MCF 10A (cell line): ENCODE measurements at regions not wholly inside any gene's neighbourhood (a gene's known extent, or its start where the extent isn't known, plus 50 kb on each side); places are given as distances from the start of the nearest gene placed in this dataset.

Experiments
- BruUV-seq: library from RNA; stranded (reverse); fragments of 400-500 nt; replicated peaks from 2 replicates; lab custom pipeline; 2021; lab: Mats Ljungman, UMichigan
- CTCF ChIA-PET: fragments of 300-600 bp; sonication (Branson Sonifier 250); formaldehyde crosslinking; extraction: SDS; loops from one replicate; lab custom pipeline; 2021; ENCODE audit warnings: antibody characterized with exemption, inconsistent platforms; lab: Yijun Ruan, JAX
- POLR2A ChIA-PET: fragments of 300-600, 350-650 bp; sonication (Branson Sonifier 250); formaldehyde crosslinking; extraction: SDS; loops from one replicate; lab custom pipeline; 2020; ENCODE audit warnings: antibody characterized with exemption, inconsistent platforms; lab: Yijun Ruan, JAX
- DNase-seq: peaks from one replicate; pipeline ENCODE4 v3.0.0-alpha.2; 2018; ENCODE audit not compliant: unreplicated experiment
- H3K27ac Mint-ChIP-seq: one replicate; pipeline ENCODE4 v1.8.0; 2022; ENCODE audit warnings: mild to moderate bottlenecking, low read depth, mixed read lengths; ENCODE audit not compliant: unreplicated experiment
- H3K27me3 Mint-ChIP-seq: one replicate; pipeline ENCODE4 v1.8.0; 2022; ENCODE audit warnings: mixed read lengths; ENCODE audit not compliant: insufficient read depth, unreplicated experiment
- H3K36me3 Mint-ChIP-seq: one replicate; pipeline ENCODE4 v1.8.0; 2022; ENCODE audit warnings: mild to moderate bottlenecking, moderate library complexity, mixed read lengths; ENCODE audit not compliant: insufficient read depth, unreplicated experiment
- H3K4me1 Mint-ChIP-seq: one replicate; pipeline ENCODE4 v1.8.0; 2022; ENCODE audit warnings: mixed read lengths; ENCODE audit not compliant: insufficient read depth, unreplicated experiment
- H3K4me3 Mint-ChIP-seq: one replicate; pipeline ENCODE4 v1.8.0; 2022; ENCODE audit warnings: mild to moderate bottlenecking, moderate library complexity, mixed read lengths; ENCODE audit not compliant: unreplicated experiment
- H3K9me3 Mint-ChIP-seq: one replicate; pipeline ENCODE4 v1.8.0; 2022; ENCODE audit warnings: mixed read lengths; ENCODE audit not compliant: unreplicated experiment
- intact Hi-C: fragments of 100-400 bp; cut with micrococcal nuclease; formaldehyde crosslinking; loops from 2 replicates; pipeline ENCODE4 v1.14.1; 2022
- TF ChIP-seq, protein P1 (sequence below): fragments of 200-600 bp; IDR thresholded peaks from one replicate; pipeline ENCODE4 v1.8.0; 2022; ENCODE audit warnings: antibody characterized with exemption, mild to moderate bottlenecking; ENCODE audit not compliant: unreplicated experiment

DNA sequence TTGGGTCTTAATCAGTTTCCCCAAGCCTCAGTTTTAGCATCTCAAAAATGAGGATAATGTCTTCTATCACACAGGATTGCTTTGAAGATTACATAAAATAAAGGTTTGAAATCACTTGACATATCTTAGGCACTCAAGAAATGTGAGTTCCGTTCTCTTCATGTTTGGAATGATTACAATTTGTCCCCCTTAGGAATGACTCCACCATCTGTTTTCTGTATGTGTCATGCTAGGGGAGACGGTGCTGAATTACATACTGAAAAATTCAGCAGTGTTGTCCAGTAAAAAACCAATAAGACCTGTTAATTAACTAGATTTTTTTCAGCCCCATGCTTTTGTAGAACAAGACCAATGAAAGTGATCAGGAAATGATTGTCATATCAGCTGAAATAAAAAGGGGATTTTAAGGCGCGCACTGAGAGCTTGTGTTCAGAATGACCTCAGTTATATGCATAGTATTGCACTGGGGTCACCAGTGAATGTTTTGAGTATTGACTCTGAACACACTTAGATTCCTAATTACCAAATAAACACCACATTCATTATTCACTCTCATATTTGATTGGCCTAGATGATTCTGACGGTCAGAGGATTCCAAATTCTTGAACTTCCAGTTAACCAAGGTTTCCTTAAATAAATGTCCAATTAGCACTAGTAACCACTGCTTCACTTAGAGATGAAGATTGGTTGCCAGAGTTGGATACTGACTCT is 114.5 kb upstream of the KCNK2 start:
- H3K4me3 Mint-ChIP-seq: no peak overlapping the region
- DNase-seq: no peak
- H3K27me3 Mint-ChIP-seq: no peaks in the 10 kb centered on the region
- ChIA-PET CTCF (interaction anchor here (0.7 to 1.3 kb wide), 4 partner anchors 9 to 620 kb away, joined by 3 to 4 read pairs (median 3); no protein-coding TSS in a partner anchor), POLR2A (interaction anchor here (1.0 to 1.9 kb wide), 2 partner anchors 10 to 11 kb away, joined by 4 to 12 read pairs; no protein-coding TSS in a partner anchor)
- H3K4me1 Mint-ChIP-seq: no peaks in the 10 kb centered on the region
- no peaks in the 10 kb centered on the region for H3K9me3 Mint-ChIP-seq
- TF ChIP-seq, protein P1, sequence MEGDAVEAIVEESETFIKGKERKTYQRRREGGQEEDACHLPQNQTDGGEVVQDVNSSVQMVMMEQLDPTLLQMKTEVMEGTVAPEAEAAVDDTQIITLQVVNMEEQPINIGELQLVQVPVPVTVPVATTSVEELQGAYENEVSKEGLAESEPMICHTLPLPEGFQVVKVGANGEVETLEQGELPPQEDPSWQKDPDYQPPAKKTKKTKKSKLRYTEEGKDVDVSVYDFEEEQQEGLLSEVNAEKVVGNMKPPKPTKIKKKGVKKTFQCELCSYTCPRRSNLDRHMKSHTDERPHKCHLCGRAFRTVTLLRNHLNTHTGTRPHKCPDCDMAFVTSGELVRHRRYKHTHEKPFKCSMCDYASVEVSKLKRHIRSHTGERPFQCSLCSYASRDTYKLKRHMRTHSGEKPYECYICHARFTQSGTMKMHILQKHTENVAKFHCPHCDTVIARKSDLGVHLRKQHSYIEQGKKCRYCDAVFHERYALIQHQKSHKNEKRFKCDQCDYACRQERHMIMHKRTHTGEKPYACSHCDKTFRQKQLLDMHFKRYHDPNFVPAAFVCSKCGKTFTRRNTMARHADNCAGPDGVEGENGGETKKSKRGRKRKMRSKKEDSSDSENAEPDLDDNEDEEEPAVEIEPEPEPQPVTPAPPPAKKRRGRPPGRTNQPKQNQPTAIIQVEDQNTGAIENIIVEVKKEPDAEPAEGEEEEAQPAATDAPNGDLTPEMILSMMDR: no peak
- no peak overlapping the region for H3K27ac Mint-ChIP-seq
- BruUV-seq: no TSS peak
- no peaks in the 10 kb centered on the region for H3K36me3 Mint-ChIP-seq
- intact Hi-C loops: no loop called here

DNA sequence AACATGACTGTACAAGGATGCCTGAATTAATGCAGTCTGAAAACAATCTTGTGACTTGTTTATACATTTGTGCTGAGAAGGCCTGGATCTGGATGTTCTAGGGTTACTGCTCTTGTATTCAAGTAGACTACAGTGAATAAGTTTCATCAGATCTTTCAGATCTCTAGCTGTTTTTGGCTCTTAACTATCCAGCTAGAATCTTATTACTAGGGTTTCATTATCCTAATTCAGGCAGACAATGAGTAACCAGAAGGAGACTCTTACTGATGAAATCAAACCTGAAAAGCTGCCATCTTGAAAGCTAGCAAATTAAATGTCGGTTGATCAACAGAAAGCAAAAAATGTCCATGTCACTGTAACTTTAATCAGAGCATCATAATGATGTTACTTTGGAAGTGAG is 112.5 kb upstream of the KCNK2 start:
- POLR2A ChIA-PET: interaction anchor here (1.1 to 1.2 kb wide), 2 partner anchors 12 to 14 kb away, joined by 4 to 7 read pairs; no protein-coding TSS in a partner anchor
- no peaks in the 10 kb centered on the region for H3K27me3 Mint-ChIP-seq
- H3K36me3 Mint-ChIP-seq: no peaks in the 10 kb centered on the region

DNA sequence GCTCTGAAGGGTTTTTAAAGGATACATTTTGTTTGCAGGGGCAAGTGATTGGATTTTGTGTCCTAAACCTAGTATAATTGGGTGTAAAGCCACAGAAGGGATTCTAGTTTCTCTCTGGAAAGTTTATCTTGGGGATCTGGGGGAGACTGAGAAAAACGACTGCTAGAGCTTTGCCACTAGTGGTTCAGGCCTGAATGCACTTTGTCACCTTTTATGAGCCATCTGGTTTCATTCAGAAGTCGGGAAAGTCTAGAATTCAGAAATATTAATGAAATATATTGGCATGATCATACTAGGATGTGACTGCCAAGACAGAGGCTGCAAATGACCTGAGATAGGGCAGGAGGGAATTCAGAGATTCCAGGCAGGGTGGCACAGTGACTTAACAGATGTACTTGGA is 111.5 kb upstream of the KCNK2 start:
- CTCF ChIA-PET: interaction anchor here (0.7 to 1.6 kb wide), 4 partner anchors 9 to 175 kb away, joined by 3 to 5 read pairs (median 4); no protein-coding TSS in a partner anchor
- intact Hi-C loops: no loop called here
- TF ChIP-seq, protein P1: no peak

More for the DNA sequence above, 112.5 kb upstream of the KCNK2 start:
- Mint-ChIP-seq H3K4me3 (no peak overlapping the region), H3K27ac (no peak overlapping the region), H3K9me3 (no peaks in the 10 kb centered on the region), H3K4me1 (no peaks in the 10 kb centered on the region)
- CTCF ChIA-PET: interaction anchor here (0.7 to 1.6 kb wide), 3 partner anchors 8 to 27 kb away, joined by 3 to 5 read pairs (median 3); no protein-coding TSS in a partner anchor
- intact Hi-C loops: no loop called here
- no TSS peak for BruUV-seq
- no peak for DNase-seq
- TF ChIP-seq, protein P1: no peak

GRCh38 chr1:214974002-214974401 is 108.5 kb upstream of the KCNK2 start:
- ChIA-PET CTCF (no interaction called here), POLR2A (no interaction called here)
- no peaks in the 10 kb centered on the region for H3K9me3 Mint-ChIP-seq
- no peak overlapping the region for H3K4me3 Mint-ChIP-seq
- no peak for DNase-seq
- TF ChIP-seq, protein P1: no peak
- no peaks in the 10 kb centered on the region for H3K36me3 Mint-ChIP-seq
- intact Hi-C loops: no loop called here
- no TSS peak for BruUV-seq
- no peaks in the 10 kb centered on the region for H3K27me3 Mint-ChIP-seq
- no peaks in the 10 kb centered on the region for H3K4me1 Mint-ChIP-seq
- no peak overlapping the region for H3K27ac Mint-ChIP-seq

More for the DNA sequence above, 111.5 kb upstream of the KCNK2 start:
- Mint-ChIP-seq H3K27ac (no peak overlapping the region), H3K9me3 (no peaks in the 10 kb centered on the region), H3K4me3 (no peak overlapping the region), H3K36me3 (no peaks in the 10 kb centered on the region), H3K4me1 (no peaks in the 10 kb centered on the region), H3K27me3 (no peaks in the 10 kb centered on the region)
- POLR2A ChIA-PET: interaction anchor here (1.1 to 1.2 kb wide), 2 partner anchors 13 to 15 kb away, joined by 4 to 7 read pairs; no protein-coding TSS in a partner anchor
- no peak for DNase-seq
- BruUV-seq: no TSS peak
